Liver (tissue), 8 donors: ENCODE measurements at regions not wholly inside any gene's neighbourhood (a gene's known extent, or its start where the extent isn't known, plus 50 kb on each side); places are given as distances from the start of the nearest gene placed in this dataset.

Source experiments
- DNase-seq: peaks from one replicate; pipeline ENCODE4 v3.0.0-alpha.2; 2017; ENCODE audit warnings: low spot score
- H3K27ac ChIP-seq, 2 donors: one replicate each; pipeline ENCODE4 v1.7.0; 2013; ENCODE audit warnings: inconsistent platforms in 2 of 2, low read length in 2 of 2, control low read depth in 1 of 2, low read depth in 1 of 2, mild to moderate bottlenecking in 1 of 2
- H3K27me3 ChIP-seq, 4 donors: one replicate each; pipeline versions ENCODE4 v1.6.1 to v1.7.0; 2013; ENCODE audit warnings: low read length in 3 of 4, inconsistent platforms in 1 of 4, mild to moderate bottlenecking in 1 of 4, moderate library complexity in 1 of 4; ENCODE audit not compliant: control insufficient read depth in 4 of 4, insufficient read depth in 4 of 4
- H3K36me3 ChIP-seq, 4 donors: one replicate each; pipeline versions ENCODE4 v1.6.1 to v1.7.0; 2013; ENCODE audit warnings: low read length in 3 of 4, mild to moderate bottlenecking in 3 of 4, low read depth in 1 of 4, moderate library complexity in 1 of 4; ENCODE audit not compliant: control insufficient read depth in 4 of 4, insufficient read depth in 3 of 4
- H3K4me1 ChIP-seq, 4 donors: one replicate each; pipeline versions ENCODE4 v1.6.1 to v1.7.0; 2013; ENCODE audit warnings: low read length in 3 of 4, mild to moderate bottlenecking in 3 of 4, moderate library complexity in 1 of 4; ENCODE audit not compliant: control insufficient read depth in 4 of 4, insufficient read depth in 4 of 4
- H3K4me3 ChIP-seq, 3 donors: one replicate each; pipeline versions ENCODE4 v1.6.1 to v1.7.0; 2013; ENCODE audit warnings: low read length in 3 of 3, control low read depth in 1 of 3, low read depth in 1 of 3, mild to moderate bottlenecking in 1 of 3
- H3K9ac ChIP-seq, 2 donors: one replicate each; pipeline ENCODE4 v1.7.0; 2013; ENCODE audit warnings: low read length in 2 of 2, mild to moderate bottlenecking in 2 of 2, moderate library complexity in 2 of 2, control low read depth in 1 of 2, low read depth in 1 of 2
- H3K9me3 ChIP-seq, 4 donors: one replicate each; pipeline versions ENCODE4 v1.6.1 to v1.7.0; 2013; ENCODE audit warnings: low read length in 3 of 4; ENCODE audit not compliant: control insufficient read depth in 4 of 4
- CTCF ChIP-seq: fragments of 150-350 bp; IDR thresholded peaks from 2 replicates; pipeline ENCODE4 v1.5.1; 2017; ENCODE audit warnings: improper control_type of control experiment, low read depth, low read length; ENCODE audit not compliant: missing input control
- EGR1 ChIP-seq, 2 donors: IDR thresholded peaks; 2 replicates each; pipeline ENCODE4 v1.6.1; 2016 to 2018; ENCODE audit warnings: antibody characterized with exemption in 2 of 2, low read depth in 2 of 2
- FOXA1 ChIP-seq: IDR thresholded peaks from 2 replicates; pipeline ENCODE4 v1.6.1; 2016; ENCODE audit warnings: antibody characterized with exemption
- FOXA2 ChIP-seq: IDR thresholded peaks from 2 replicates; pipeline ENCODE4 v1.6.1; 2016; ENCODE audit warnings: antibody characterized with exemption
- GABPA ChIP-seq, 2 donors: IDR thresholded peaks in 1 of 2; conservative IDR thresholded peaks in 1 of 2; 2 replicates each; pipeline ENCODE4 v1.6.1; 2016; ENCODE audit warnings: antibody characterized with exemption in 2 of 2, mild to moderate bottlenecking in 1 of 2, moderate library complexity in 1 of 2
- HNF4A ChIP-seq, 2 donors: conservative IDR thresholded peaks; 2 replicates each; pipeline ENCODE4 v1.6.1; 2016; ENCODE audit warnings: antibody characterized with exemption in 2 of 2, mild to moderate bottlenecking in 2 of 2
- JUND ChIP-seq, 2 donors: IDR thresholded peaks; 2 replicates each; pipeline ENCODE4 v1.6.1; 2016; ENCODE audit warnings: antibody characterized with exemption in 2 of 2
- MAX ChIP-seq: IDR thresholded peaks from 2 replicates; pipeline ENCODE4 v1.6.1; 2016; ENCODE audit warnings: antibody characterized with exemption
- NR2F2 ChIP-seq: IDR thresholded peaks from 2 replicates; pipeline ENCODE4 v1.6.1; 2016; ENCODE audit warnings: antibody characterized with exemption
- RAD21 ChIP-seq, 2 donors: IDR thresholded peaks; 2 replicates each; pipeline ENCODE4 v1.6.1; 2016; ENCODE audit warnings: antibody characterized with exemption in 2 of 2, mild to moderate bottlenecking in 2 of 2
- RXRA ChIP-seq, 2 donors: IDR thresholded peaks; 2 replicates each; pipeline ENCODE4 v1.6.1; 2017 to 2018; ENCODE audit warnings: antibody characterized with exemption in 2 of 2, mild to moderate bottlenecking in 1 of 2
- SP1 ChIP-seq: IDR thresholded peaks from 2 replicates; pipeline ENCODE4 v1.6.1; 2018; ENCODE audit warnings: antibody characterized with exemption, mild to moderate bottlenecking
- TAF1 ChIP-seq: conservative IDR thresholded peaks from 2 replicates; pipeline ENCODE4 v1.6.1; 2016; ENCODE audit warnings: antibody characterized with exemption, mild to moderate bottlenecking
- YY1 ChIP-seq: IDR thresholded peaks from 2 replicates; pipeline ENCODE4 v1.6.1; 2016; ENCODE audit warnings: antibody characterized with exemption, mild to moderate bottlenecking
- ZBTB33 ChIP-seq: IDR thresholded peaks from 2 replicates; pipeline ENCODE4 v1.6.1; 2016; ENCODE audit warnings: antibody characterized with exemption
- WGBS: extraction: QIAGEN DNeasy Blood & Tissue Kit; methylation state at CpG from one replicate; pipeline ENCODE4 v1.1.7; 2013; 5-methylcytosine and 5-hydroxymethylcytosine counted together
- TF ChIP-seq, protein P1 (sequence below): IDR thresholded peaks from 2 replicates; pipeline ENCODE4 v1.6.1; 2016; ENCODE audit warnings: antibody characterized with exemption, mild to moderate bottlenecking
- TF ChIP-seq, protein P2 (sequence below): IDR thresholded peaks from 2 replicates; pipeline ENCODE4 v1.6.1; 2016; ENCODE audit warnings: antibody characterized with exemption
- donor health status: healthy.
- donor health status: healthy.
- donor health status: healthy.
- donor health status: healthy.
- donor health status: healthy.

GRCh38 chr11:29641201-29641600 is 375.6 kb downstream of the KCNA4 start:
- H3K27me3 ChIP-seq: no peaks in the 10 kb centered on the region
- no peak for TF ChIP-seq NR2F2
- TF ChIP-seq SP1: no peak
- no peak for TF ChIP-seq FOXA2
- TF ChIP-seq MAX: no peak
- no peak overlapping the region for H3K9ac ChIP-seq
- no peaks in the 10 kb centered on the region for H3K36me3 ChIP-seq
- H3K9me3 ChIP-seq: no peaks in the 10 kb centered on the region
- no peaks in the 10 kb centered on the region for H3K4me1 ChIP-seq
- no peak for DNase-seq
- no peak overlapping the region for H3K27ac ChIP-seq
- H3K4me3 ChIP-seq: no peak overlapping the region

- TF ChIP-seq TAF1 (no peak), ZBTB33 (no peak), YY1 (no peak), MAX (no peak), NR2F2 (no peak)
- TF ChIP-seq, protein P1, sequence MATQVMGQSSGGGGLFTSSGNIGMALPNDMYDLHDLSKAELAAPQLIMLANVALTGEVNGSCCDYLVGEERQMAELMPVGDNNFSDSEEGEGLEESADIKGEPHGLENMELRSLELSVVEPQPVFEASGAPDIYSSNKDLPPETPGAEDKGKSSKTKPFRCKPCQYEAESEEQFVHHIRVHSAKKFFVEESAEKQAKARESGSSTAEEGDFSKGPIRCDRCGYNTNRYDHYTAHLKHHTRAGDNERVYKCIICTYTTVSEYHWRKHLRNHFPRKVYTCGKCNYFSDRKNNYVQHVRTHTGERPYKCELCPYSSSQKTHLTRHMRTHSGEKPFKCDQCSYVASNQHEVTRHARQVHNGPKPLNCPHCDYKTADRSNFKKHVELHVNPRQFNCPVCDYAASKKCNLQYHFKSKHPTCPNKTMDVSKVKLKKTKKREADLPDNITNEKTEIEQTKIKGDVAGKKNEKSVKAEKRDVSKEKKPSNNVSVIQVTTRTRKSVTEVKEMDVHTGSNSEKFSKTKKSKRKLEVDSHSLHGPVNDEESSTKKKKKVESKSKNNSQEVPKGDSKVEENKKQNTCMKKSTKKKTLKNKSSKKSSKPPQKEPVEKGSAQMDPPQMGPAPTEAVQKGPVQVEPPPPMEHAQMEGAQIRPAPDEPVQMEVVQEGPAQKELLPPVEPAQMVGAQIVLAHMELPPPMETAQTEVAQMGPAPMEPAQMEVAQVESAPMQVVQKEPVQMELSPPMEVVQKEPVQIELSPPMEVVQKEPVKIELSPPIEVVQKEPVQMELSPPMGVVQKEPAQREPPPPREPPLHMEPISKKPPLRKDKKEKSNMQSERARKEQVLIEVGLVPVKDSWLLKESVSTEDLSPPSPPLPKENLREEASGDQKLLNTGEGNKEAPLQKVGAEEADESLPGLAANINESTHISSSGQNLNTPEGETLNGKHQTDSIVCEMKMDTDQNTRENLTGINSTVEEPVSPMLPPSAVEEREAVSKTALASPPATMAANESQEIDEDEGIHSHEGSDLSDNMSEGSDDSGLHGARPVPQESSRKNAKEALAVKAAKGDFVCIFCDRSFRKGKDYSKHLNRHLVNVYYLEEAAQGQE: no peak
- TF ChIP-seq, protein P2, sequence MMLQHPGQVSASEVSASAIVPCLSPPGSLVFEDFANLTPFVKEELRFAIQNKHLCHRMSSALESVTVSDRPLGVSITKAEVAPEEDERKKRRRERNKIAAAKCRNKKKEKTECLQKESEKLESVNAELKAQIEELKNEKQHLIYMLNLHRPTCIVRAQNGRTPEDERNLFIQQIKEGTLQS: no peak
These were observed 382.1 kb downstream of the KCNA4 start for GRCh38 chr11:29634744-29635143.

DNA sequence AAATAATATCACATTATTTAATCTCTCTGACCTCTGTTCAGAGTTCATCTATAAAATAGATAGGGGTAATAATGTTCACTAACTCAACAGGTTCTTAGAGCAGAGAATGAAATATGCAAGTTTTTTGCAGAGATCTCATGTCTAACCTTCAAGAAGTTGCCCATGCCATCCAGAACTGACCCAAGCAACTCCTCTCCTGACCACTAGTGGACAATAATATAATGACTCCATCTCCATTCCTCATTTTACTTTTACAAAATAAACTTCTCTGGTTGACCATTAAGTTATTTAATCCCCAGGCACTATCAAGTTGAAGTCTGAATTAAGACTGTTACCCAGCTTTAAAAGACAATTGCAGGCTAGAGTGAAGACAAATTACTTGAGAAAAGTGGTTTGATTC is 382.6 kb downstream of the KCNA4 start:
- Histone ChIP-seq H3K9ac (no peak overlapping the region), H3K27me3 (no peaks in the 10 kb centered on the region), H3K9me3 (no peaks in the 10 kb centered on the region), H3K4me3 (no peak overlapping the region), H3K27ac (no peak overlapping the region), H3K36me3 (no peaks in the 10 kb centered on the region), H3K4me1 (no peaks in the 10 kb centered on the region)
- no peak for DNase-seq
- no peak for TF ChIP-seq FOXA1
- no peak for TF ChIP-seq CTCF
- TF ChIP-seq, protein P2: no peak
- no peak for TF ChIP-seq JUND (IDR thresholded peaks at IDR 0.05)
- TF ChIP-seq RAD21 (IDR thresholded peaks at IDR 0.05): no peak
- no peak for TF ChIP-seq NR2F2
- no peak for TF ChIP-seq EGR1 (IDR thresholded peaks at IDR 0.05; ENCODE audit: low read depth in 2 of 2)
- no peak for TF ChIP-seq RXRA (IDR thresholded peaks at IDR 0.05)
- TF ChIP-seq GABPA (IDR thresholded peaks at IDR 0.05 in 1 of 2, conservative IDR thresholded peaks at IDR 0.05 in 1 of 2): no peak
- TF ChIP-seq HNF4A (conservative IDR thresholded peaks at IDR 0.05): no peak
- TF ChIP-seq TAF1: no peak
- no peak for TF ChIP-seq SP1
- no peak for TF ChIP-seq ZBTB33
- no peak for TF ChIP-seq MAX
- no peak for TF ChIP-seq FOXA2
- no peak for TF ChIP-seq YY1

More at GRCh38 chr11:29634744-29635143, 382.1 kb downstream of the KCNA4 start:
- H3K4me3 ChIP-seq: no peak overlapping the region
- no peaks in the 10 kb centered on the region for H3K9me3 ChIP-seq
- H3K27me3 ChIP-seq: no peaks in the 10 kb centered on the region
- no peak for DNase-seq
- no peak overlapping the region for H3K9ac ChIP-seq
- no peaks in the 10 kb centered on the region for H3K36me3 ChIP-seq
- 65% methylated on average over 3 of the region's 3 CpGs for WGBS
- H3K27ac ChIP-seq: no peak overlapping the region
- H3K4me1 ChIP-seq: no peaks in the 10 kb centered on the region
